Testis (tissue), 2 donors: ENCODE measurements at regions not wholly inside any gene's neighbourhood (a gene's known extent, or its start where the extent isn't known, plus 50 kb on each side); places are given as distances from the start of the nearest gene placed in this dataset.

Source experiments
- DNase-seq: peaks from one replicate; pipeline ENCODE4 v3.0.0-alpha.2; 2019
- H3K27ac ChIP-seq, 2 donors: fragments of 200-600 bp; sonication (generic); one replicate each; pipeline ENCODE4 v1.5.1; 2019
- H3K27me3 ChIP-seq: fragments of 200-600 bp; sonication (generic); one replicate; pipeline ENCODE4 v1.5.1; 2019
- H3K36me3 ChIP-seq: fragments of 200-600 bp; sonication (generic); one replicate; pipeline ENCODE4 v1.5.1; 2017; ENCODE audit warnings: low read depth; ENCODE audit errors: missing control alignments
- H3K4me1 ChIP-seq: fragments of 200-600 bp; sonication (generic); one replicate; pipeline ENCODE4 v1.5.1; 2019
- H3K4me3 ChIP-seq, 2 donors: fragments of 200-600 bp; sonication (generic); one replicate each; pipeline ENCODE4 v1.5.1; 2017 to 2019
- H3K9me3 ChIP-seq: fragments of 200-600 bp; sonication (generic); one replicate; pipeline ENCODE4 v1.5.1; 2017
- POLR2A ChIP-seq: fragments of 450-650 bp; IDR thresholded peaks from one replicate; pipeline ENCODE4 v1.6.1; 2017; ENCODE audit warnings: antibody characterized with exemption, mild to moderate bottlenecking, moderate library complexity
- WGBS, 2 donors: methylation state at CpG; one replicate each; pipeline ENCODE4 v1.1.5; 2018; 5-methylcytosine and 5-hydroxymethylcytosine counted together
- intact Hi-C: fragments of 100-400 bp; cut with DNase I; formaldehyde crosslinking; loops from one replicate; pipeline ENCODE4 v1.15.1; 2023; ENCODE audit warnings: low total_unique reads
- TF ChIP-seq, protein P1 (sequence below), 3 experiments: fragments of 450-650 bp in 2 of 3; fragments of 200-600 bp in 1 of 3; sonication (generic) in 1 of 3; IDR thresholded peaks; one replicate each; pipeline ENCODE4 v1.5.1; 2016 to 2019; ENCODE audit warnings: antibody characterized with exemption in 3 of 3, mild to moderate bottlenecking in 2 of 3, moderate library complexity in 1 of 3

- no peak overlapping the region for H3K4me3 ChIP-seq
- WGBS, 2 donors: 60 to 75% methylated on average over 5 of the region's 5 CpGs
- intact Hi-C loops: no loop called here
- no peak overlapping the region for H3K27ac ChIP-seq
- no peak for TF ChIP-seq POLR2A
- TF ChIP-seq, protein P1, sequence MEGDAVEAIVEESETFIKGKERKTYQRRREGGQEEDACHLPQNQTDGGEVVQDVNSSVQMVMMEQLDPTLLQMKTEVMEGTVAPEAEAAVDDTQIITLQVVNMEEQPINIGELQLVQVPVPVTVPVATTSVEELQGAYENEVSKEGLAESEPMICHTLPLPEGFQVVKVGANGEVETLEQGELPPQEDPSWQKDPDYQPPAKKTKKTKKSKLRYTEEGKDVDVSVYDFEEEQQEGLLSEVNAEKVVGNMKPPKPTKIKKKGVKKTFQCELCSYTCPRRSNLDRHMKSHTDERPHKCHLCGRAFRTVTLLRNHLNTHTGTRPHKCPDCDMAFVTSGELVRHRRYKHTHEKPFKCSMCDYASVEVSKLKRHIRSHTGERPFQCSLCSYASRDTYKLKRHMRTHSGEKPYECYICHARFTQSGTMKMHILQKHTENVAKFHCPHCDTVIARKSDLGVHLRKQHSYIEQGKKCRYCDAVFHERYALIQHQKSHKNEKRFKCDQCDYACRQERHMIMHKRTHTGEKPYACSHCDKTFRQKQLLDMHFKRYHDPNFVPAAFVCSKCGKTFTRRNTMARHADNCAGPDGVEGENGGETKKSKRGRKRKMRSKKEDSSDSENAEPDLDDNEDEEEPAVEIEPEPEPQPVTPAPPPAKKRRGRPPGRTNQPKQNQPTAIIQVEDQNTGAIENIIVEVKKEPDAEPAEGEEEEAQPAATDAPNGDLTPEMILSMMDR (IDR thresholded peaks at IDR 0.05): no peak
- no peaks in the 10 kb centered on the region for H3K9me3 ChIP-seq
- no peaks in the 10 kb centered on the region for H3K27me3 ChIP-seq
- no peak for DNase-seq
- H3K4me1 ChIP-seq: no peaks in the 10 kb centered on the region
- H3K36me3 ChIP-seq: no peaks in the 10 kb centered on the region
These were observed 171.9 kb downstream of the KLF12 start for GRCh38 chr13:73962284-73962683.

DNA sequence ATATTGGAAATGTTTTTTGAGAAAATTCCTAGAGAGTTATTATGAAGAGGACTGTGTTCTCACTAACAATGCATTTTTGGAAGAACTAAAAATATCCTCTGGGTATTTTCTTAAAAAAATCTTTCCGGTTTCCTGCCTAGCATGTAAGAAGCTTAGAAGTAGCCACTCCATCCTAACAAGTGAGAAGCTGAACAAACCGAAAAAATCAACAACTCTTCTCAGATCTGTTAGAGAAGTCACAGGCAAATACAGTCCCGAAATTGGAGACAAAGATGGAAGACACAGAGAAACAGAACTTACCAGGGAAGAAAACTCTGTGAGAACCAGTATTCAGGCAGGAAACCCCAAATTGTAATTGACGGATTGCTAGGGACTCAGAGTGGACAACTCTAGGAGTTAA lies 173.0 kb downstream of the KLF12 start:
- no peak overlapping the region for H3K4me3 ChIP-seq
- WGBS, 2 donors: 60 to 66% methylated on average over 4 of the region's 4 CpGs
- intact Hi-C loops: no loop called here

GRCh38 chr13:73960474-73960873 lies 173.7 kb downstream of the KLF12 start:
- WGBS, 2 donors: 18 to 31% methylated on average over 1 of the region's 1 CpG

More for the DNA sequence above, 173.0 kb downstream of the KLF12 start:
- no peak for DNase-seq
- H3K27me3 ChIP-seq: no peaks in the 10 kb centered on the region
- no peaks in the 10 kb centered on the region for H3K36me3 ChIP-seq
- H3K4me1 ChIP-seq: no peaks in the 10 kb centered on the region
- no peak overlapping the region for H3K27ac ChIP-seq
- TF ChIP-seq, protein P1 (IDR thresholded peaks at IDR 0.05): no peak
- TF ChIP-seq POLR2A: no peak
- H3K9me3 ChIP-seq: no peaks in the 10 kb centered on the region

GRCh38 chr13:73958657-73959397 lies 175.4 kb downstream of the KLF12 start:
- H3K4me3 ChIP-seq: no peak overlapping the region
- 86 to 92% methylated on average over 8 of the region's 8 CpGs for WGBS, 2 donors
- H3K27ac ChIP-seq: no peak overlapping the region
- no peaks in the 10 kb centered on the region for H3K9me3 ChIP-seq
- no peak for DNase-seq
- H3K4me1 ChIP-seq: no peaks in the 10 kb centered on the region
- TF ChIP-seq, protein P1 (IDR thresholded peaks at IDR 0.05): no peak
- TF ChIP-seq POLR2A: no peak
- H3K27me3 ChIP-seq: no peaks in the 10 kb centered on the region
- intact Hi-C loops: no loop called here
- H3K36me3 ChIP-seq: no peaks in the 10 kb centered on the region

More at GRCh38 chr13:73960474-73960873, 173.7 kb downstream of the KLF12 start:
- no peaks in the 10 kb centered on the region for H3K4me1 ChIP-seq
- intact Hi-C loops: no loop called here
- no peak overlapping the region for H3K27ac ChIP-seq
- no peaks in the 10 kb centered on the region for H3K36me3 ChIP-seq
- no peak for DNase-seq
- TF ChIP-seq, protein P1 (IDR thresholded peaks at IDR 0.05): no peak
- TF ChIP-seq POLR2A: no peak
- H3K9me3 ChIP-seq: no peaks in the 10 kb centered on the region
- no peak overlapping the region for H3K4me3 ChIP-seq
- no peaks in the 10 kb centered on the region for H3K27me3 ChIP-seq

GRCh38 chr13:73957889-73958288 lies 176.3 kb downstream of the KLF12 start:
- no peak for DNase-seq
- no peaks in the 10 kb centered on the region for H3K27me3 ChIP-seq

More at GRCh38 chr13:73957889-73958288, 176.3 kb downstream of the KLF12 start:
- 86 to 93% methylated on average over 5 of the region's 5 CpGs for WGBS, 2 donors
- no peak for TF ChIP-seq POLR2A
- TF ChIP-seq, protein P1 (IDR thresholded peaks at IDR 0.05): no peak
- no peak overlapping the region for H3K27ac ChIP-seq
- no peaks in the 10 kb centered on the region for H3K9me3 ChIP-seq
- H3K4me1 ChIP-seq: no peaks in the 10 kb centered on the region
- H3K36me3 ChIP-seq: no peaks in the 10 kb centered on the region
- H3K4me3 ChIP-seq: no peak overlapping the region
- intact Hi-C loops: no loop called here
